Putamen (tissue), 1 donor: ENCODE measurements at regions not wholly inside any gene's neighbourhood (a gene's known extent, or its start where the extent isn't known, plus 50 kb on each side); places are given as distances from the start of the nearest gene placed in this dataset.
"Not testable (repeated sequence)": the region's sequence is repeated elsewhere in the genome, so short reads cannot be mapped to it uniquely, and the experiment has no call there.

Experiments
- DNase-seq: peaks from one replicate; pipeline ENCODE4 v3.0.0-alpha.2; 2016; ENCODE audit warnings: low spot score

DNA sequence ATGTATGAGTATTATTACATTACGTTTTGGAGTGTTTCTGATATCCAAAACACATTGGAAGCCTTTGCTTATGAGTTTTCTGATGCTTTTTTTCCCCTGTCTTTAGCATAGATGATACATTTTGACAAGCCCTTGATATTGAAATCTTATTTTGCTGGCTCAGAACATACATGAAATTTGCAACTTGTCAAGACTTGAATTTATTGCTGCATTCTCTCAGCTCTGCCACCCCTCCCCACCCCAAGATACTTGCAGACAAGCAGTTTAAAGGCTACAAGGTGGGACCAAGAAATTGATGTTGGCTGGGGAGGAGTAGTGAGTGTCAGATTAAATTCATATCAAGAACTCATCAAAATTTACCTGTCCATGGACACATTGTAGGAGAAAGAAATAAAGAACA, 160.2 kb downstream of the GJA1 start:
- DNase-seq: no peak

DNA sequence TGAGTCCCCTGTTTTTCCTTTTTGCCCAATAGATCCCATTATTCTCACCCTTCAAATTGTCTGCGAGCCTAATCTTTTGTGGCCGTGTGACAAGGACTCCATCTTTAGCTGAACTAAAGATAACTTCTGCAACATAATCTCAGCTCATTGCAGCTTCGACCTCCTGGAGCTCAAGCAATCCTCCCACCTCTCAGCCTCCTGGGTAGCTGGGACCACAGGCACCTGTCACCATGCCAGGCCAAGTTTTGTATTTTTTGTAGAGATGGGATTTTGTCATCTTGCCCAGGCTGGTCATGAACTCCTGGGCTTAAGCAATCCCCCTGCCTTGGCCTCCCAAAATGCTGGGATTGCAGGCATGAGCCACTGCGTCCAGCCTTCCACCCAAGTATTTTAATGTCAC, 161.0 kb downstream of the GJA1 start:
- no peak for DNase-seq

- DNase-seq: no peak
Measured at GRCh38 chr6:121597654-121598053, 162.2 kb downstream of the GJA1 start.

GRCh38 chr6:121599331-121599730, 163.9 kb downstream of the GJA1 start:
- DNase-seq: not testable (repeated sequence)

GRCh38 chr6:121600389-121601168, 165.1 kb downstream of the GJA1 start:
- no peak for DNase-seq

GRCh38 chr6:121603486-121603885, 168.0 kb downstream of the GJA1 start:
- DNase-seq: no peak

DNA sequence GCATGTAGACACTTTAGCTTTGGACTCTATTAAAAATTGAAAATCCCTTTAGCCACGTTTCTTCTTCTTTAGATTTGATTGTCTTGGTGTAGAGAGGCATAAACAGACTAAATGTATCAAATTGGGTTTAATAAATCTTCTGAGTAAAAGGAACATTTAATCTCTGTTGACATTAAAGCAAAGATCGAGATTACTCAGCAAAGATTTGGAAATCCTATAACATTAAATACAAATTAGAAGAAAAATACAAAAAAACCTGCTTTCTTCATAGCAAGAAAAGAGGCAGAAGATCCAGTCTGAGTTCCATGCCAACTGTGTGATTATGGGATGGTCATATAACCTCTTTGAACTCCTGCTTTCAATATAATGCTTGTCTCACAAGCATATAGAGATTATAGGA, 172.3 kb downstream of the GJA1 start:
- no peak for DNase-seq

DNA sequence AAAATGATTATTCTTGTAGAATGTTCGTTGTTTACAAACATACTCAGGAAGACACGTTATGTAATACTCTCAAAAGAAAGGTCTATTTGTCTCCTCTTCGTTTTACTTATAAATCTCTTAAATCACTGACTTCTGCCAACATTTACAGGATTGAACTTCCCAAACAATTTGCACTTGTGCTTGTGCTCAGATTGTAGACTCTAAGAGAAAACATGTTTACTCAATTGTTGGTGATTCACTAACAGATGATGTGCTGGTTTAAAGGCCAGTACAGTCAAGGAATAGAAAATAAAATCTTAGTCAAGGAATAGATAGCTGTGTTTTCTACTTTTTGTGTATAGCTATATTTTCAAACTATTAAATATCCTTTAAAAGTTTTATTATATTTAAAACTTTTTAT, 172.8 kb downstream of the GJA1 start:
- no peak for DNase-seq

GRCh38 chr6:121609281-121609680, 173.8 kb downstream of the GJA1 start:
- no peak for DNase-seq

DNA sequence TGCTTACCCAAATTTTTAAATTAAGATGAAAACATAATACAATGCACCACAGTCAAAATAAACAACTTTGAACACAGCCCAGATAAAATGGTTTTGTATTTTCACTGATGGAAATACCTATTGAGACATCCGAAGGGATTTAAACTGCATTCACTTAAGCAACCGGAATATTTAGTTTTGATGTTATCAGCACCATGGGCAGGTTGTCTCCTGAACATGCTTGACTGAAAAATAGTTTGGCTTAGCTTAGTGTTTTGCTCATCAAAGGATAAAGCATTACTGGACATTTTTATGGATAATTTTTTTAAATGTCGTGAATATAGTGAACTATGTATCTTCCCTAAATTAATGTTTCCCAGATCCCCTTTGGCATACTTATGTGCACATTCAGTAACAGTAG, 177.5 kb downstream of the GJA1 start:
- no peak for DNase-seq

- DNase-seq: no peak
Measured at GRCh38 chr6:121614115-121614514, 178.7 kb downstream of the GJA1 start.

DNA sequence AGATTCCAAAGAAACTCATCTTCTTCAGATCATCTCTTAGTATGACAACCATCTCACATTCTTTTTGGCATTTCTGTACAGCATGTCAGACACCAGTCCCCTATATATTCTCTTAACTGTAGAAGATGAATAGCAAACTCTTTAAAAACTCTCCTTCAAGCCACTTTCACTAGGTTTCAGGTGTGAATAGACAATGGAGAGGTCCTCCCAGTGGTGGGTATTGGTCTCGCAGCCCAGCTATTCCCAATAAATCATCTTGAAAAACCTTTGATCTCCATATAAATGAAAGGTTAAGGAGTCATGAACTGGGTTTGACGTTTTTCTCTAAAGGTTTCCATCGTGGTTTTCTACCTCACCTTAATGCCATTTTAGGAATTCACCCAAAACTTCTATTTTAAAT, 180.0 kb downstream of the GJA1 start:
- DNase-seq: no peak

DNA sequence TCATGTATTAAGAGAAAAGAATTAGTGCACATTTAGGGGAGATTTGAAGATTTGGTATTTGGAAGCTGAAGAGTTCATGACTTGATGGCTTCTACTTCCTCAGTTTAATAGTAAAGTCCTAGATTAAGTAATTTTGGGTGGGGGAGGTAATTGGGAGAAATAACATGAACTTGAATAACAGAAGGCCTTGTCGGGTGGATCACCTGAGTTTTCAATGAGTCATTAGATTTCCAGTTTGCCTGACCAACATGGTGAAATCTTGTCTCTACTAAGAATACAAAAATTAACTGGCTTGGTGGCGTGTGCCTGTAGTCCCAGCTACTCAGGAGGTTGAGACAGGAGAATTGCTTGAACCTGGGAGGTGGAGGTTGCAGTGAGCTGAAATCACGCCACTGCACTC, 181.0 kb downstream of the GJA1 start:
- DNase-seq: no peak

DNA sequence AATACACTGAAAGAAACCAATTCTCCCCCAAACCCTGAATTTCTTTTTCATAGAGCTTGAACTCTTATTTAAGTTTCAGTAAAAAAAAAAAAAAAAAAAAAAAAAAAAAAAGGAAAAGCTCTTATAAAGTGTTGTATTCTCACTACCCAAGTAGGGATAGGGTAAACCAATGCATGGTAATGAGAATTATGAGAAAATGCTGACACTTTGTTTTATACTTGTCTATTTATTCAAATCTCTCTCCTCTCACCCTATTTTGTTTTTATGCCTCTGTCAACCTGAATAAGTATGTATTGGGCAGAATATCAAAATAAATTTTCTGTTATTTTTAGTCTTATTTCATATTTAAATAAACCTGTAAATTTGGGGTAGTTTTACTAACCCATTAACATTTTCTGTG, 181.9 kb downstream of the GJA1 start:
- no peak for DNase-seq

DNA sequence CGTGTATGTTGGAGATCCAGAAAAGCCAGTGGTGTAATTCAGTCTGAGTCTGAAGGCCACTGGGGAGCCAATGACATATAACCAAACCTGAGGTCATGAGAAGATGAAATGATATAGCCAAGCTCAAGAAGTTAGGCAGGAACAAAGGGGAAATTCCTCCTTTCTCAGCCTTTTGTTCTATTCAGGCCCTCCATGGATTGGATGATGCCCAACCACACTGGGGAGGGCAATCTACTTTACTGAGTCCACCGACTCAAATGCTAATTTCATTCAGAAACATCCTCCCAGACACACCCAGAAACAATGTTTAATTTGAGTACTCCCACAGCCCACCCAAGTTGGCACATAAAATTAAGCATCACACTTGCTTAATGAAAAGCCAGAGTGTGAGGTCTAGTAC, 183.6 kb downstream of the GJA1 start:
- DNase-seq: no peak

- no peak for DNase-seq
Measured at GRCh38 chr6:121619987-121620740, 184.7 kb downstream of the GJA1 start.

GRCh38 chr6:121627761-121628160, 192.3 kb downstream of the GJA1 start:
- no peak for DNase-seq

DNA sequence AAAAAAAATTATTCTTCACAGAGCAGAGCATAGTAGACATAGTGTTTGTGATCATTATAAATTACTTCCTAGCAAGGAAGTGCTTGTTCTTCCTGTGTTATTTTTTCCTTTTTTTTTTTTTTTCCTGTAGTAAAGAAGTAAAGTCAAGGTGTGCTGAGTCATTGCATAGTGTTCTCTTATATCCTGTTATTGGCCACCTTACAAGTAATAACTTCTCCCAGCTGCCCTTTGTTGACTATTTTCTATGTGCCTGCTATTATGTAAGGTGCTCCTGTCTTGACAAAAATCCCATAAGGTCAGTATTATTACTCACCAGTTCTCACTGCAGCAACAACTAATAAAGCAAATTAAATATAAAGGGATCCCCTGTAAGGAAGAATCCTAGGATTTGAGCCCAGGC, 195.3 kb downstream of the GJA1 start:
- DNase-seq: no peak

DNA sequence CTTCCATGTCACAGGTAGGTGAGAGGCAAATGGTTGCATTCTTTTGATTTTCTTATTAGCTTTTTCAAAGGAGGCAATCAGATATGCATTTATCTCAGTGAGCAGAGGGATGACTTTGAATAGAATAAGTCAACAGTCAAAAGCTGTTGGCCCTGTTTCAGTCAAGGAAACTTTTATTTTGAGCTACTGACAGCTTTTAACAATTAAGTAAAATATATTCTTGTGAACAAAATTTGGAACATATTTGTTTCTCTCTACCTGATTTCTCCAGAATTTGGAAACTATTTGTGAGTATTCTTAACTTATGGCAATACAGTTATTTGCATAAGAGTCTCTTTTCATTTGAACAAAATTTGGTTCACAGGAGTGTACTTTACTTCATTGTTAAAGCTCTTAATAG, 196.3 kb downstream of the GJA1 start:
- DNase-seq: not testable (repeated sequence)

GRCh38 chr6:121633309-121633708, 197.9 kb downstream of the GJA1 start:
- no peak for DNase-seq

GRCh38 chr6:121634586-121634985, 199.1 kb downstream of the GJA1 start:
- not testable (repeated sequence) for DNase-seq

DNA sequence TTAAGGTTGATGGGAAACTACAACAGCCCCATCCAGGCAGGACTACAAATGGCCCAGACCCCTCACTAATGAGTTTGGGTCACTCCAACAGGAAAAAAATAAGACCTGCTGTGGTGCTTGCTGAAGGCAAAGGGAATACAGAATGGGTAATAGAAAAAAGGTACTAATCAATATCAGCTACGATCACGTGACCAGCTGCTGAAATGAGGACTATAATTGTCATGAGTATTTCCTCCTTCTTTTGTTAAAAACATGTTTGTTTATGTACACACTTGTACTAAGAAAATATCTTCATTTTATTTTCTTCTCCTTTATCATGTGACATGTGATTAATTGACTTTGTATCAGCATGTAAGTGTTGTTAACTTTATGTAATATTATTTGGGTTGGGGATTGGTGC, 199.9 kb downstream of the GJA1 start:
- DNase-seq: no peak

DNA sequence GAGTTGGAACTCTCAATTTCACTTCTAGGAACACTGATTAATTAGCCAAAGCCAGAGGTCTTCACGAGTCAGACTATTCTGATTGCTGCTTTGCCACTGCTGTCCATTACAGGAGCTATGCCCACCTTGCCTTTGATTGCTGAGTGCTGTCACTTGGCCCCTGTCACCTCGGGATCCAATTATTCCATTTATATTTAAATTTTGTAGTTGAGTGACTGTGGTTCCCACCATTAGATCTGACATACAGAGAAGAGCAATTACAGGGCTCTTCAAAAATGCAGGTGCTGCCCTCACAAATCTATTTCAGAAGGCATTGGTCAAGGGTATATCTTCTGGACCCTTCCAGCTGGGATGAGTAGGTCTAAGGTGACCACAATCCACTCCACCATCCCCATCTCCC, 200.8 kb downstream of the GJA1 start:
- DNase-seq: not testable (repeated sequence)

- no peak for DNase-seq
Measured at GRCh38 chr6:121639021-121639420, 203.6 kb downstream of the GJA1 start.
